SK-N-MC (cell line): ENCODE measurements at regions not wholly inside any gene's neighbourhood (a gene's known extent, or its start where the extent isn't known, plus 50 kb on each side); places are given as distances from the start of the nearest gene placed in this dataset.

ENCODE experiments used
- DNase-seq: peaks from one replicate; pipeline ENCODE4 v3.0.0-alpha.2; 2011; ENCODE audit warnings: low read depth, low spot score
- H3K27ac ChIP-seq: fragments of 200-600 bp; sonication (generic); 2 replicates; pipeline ENCODE4 v1.5.1; 2016; ENCODE audit warnings: mixed run types
- H3K36me3 ChIP-seq: fragments of 200-600 bp; sonication (generic); 2 replicates; pipeline ENCODE4 v1.6.1; 2017; ENCODE audit warnings: antibody characterized with exemption, low read length, mixed read lengths; ENCODE audit not compliant: insufficient read depth
- H3K4me3 ChIP-seq: fragments of 200-600 bp; sonication (generic); 2 replicates; pipeline ENCODE4 v1.5.1; 2016
- H3K9ac ChIP-seq: fragments of 200-600 bp; sonication (generic); 2 replicates; pipeline ENCODE4 v1.8.0; 2017; ENCODE audit warnings: mixed run types, mixed read lengths; ENCODE audit not compliant: insufficient read length
- H3K9me3 ChIP-seq: fragments of 200-600 bp; sonication (generic); 2 replicates; pipeline ENCODE4 v1.6.1; 2017; ENCODE audit warnings: low read depth, mild to moderate bottlenecking, antibody characterized with exemption, low read length, moderate library complexity, mixed read lengths
- EZH2 ChIP-seq: fragments of 200-600 bp; sonication (generic); IDR thresholded peaks from one replicate; pipeline ENCODE4 v1.6.1; 2017; ENCODE audit warnings: antibody characterized with exemption
- FOXP2 ChIP-seq: optimal IDR thresholded peaks from 2 replicates; pipeline ENCODE3; 2011; ENCODE audit warnings: mild to moderate bottlenecking, moderate library complexity; ENCODE audit not compliant: insufficient read depth; ENCODE audit errors: extremely low read length, control extremely low read depth
- POLR2AphosphoS5 ChIP-seq: IDR thresholded peaks from 2 replicates; pipeline ENCODE4 v1.6.1; 2012; ENCODE audit warnings: mild to moderate bottlenecking, low read depth, low read length, borderline replicate concordance

DNA sequence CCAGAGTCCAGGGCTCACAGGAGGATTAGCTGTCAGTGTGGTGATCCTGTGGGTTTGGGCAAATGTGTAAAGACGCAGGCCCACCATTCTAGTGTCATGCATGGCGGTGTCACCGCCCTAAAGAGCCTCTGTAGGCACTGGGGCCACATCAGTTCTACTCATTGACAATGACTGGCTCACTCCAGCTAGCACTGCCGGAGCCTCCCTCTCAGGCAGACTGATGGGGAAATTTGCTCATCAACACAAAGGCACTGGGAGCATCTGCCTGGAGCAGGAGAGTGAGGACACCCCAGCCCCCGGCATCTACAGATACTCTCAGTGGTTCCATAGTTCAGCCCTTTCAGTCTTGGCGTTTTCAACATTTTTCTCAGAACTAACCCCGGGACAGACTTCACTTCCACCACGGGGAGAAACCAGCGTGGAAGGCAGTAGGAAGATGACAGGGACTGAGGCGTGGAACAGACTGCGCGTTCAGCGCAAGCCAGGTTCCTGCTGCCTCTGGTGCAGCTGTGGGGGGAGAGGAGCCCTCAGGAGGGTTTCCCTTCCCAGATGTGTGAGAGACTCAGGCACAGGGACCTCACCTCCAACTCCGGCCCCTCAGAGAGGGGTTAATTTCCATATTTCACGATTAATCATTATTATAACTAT, 256.6 kb downstream of the RBFOX3 start:
- no peak for DNase-seq
- Histone ChIP-seq H3K27ac (no peak overlapping the region), H3K9ac (no peak overlapping the region), H3K9me3 (no peaks in the 10 kb centered on the region), H3K4me3 (no peak overlapping the region), H3K36me3 (no peaks in the 10 kb centered on the region)
- no peak for TF ChIP-seq POLR2AphosphoS5
- no peak for TF ChIP-seq FOXP2
- TF ChIP-seq EZH2 = no peak

DNA sequence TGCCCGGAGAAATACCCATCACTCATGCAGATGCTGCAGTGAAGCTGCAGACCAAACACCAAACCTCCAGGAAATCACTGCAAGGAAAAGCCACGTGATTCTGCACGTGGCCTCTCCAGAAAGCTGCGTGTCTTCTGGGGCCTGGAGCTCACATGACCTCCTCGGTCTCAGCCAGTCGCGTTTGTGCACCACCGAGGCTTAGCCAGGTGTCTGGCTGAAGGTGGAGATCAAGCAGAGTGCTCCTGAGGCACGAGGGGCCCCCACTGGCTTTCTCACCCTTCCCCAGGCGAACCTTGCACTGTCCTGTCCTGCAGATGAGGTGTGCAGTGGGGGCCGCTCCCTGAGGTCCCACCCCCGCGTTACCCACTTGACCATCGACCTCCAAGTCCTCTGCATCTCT, 257.3 kb downstream of the RBFOX3 start:
- no peaks in the 10 kb centered on the region for H3K9me3 ChIP-seq
- no peak for DNase-seq
- H3K27ac ChIP-seq = no peak overlapping the region

DNA sequence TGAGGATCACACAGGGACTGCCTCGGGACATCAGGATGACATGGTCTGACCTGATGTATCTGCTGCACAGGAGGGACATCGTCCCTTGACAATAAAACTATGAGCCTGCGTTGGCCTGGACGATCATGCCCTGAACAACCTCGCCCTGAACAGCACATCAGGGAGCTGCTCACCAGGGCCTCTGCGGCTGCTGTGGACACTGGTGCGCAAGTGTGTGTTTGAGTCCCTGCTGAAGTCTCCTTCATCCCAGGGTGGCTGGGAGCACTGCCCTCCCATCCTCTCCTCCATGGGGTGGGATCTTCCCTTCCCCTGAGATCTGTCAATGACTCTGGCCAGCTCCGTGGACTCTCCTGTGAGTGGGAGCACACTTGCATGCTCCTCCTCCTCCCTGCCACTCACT, 257.8 kb downstream of the RBFOX3 start:
- Histone ChIP-seq H3K4me3 (no peak overlapping the region), H3K36me3 (no peaks in the 10 kb centered on the region), H3K9me3 (no peaks in the 10 kb centered on the region), H3K27ac (no peak overlapping the region), H3K9ac (no peak overlapping the region)
- DNase-seq = no peak
- TF ChIP-seq EZH2 (no peak), FOXP2 (no peak), POLR2AphosphoS5 (no peak)

More for the DNA sequence above, 257.3 kb downstream of the RBFOX3 start:
- no peak overlapping the region for H3K4me3 ChIP-seq
- no peak overlapping the region for H3K9ac ChIP-seq
- H3K36me3 ChIP-seq = no peaks in the 10 kb centered on the region
- TF ChIP-seq FOXP2 (no peak), POLR2AphosphoS5 (no peak), EZH2 (no peak)

DNA sequence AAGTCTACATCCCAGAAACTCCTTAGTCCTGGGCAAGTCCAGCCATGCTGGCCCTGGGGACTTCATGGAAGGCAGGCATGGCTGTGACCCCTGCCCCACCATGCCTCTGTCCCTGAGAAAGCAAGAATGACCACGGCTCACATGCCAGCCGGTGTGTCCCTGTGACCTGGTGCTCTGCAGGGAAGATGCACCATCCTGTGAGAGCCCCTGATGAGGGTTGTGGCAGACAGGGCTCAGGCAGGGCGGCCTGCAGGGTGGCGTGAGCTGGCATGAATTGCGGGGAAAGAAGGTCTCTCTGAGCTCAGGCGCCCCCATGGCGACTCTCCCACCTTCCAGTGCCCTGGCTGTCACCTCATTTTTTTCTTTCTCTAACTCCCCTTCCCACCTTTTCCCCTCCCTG, 260.3 kb downstream of the RBFOX3 start:
- no peak for TF ChIP-seq EZH2
- no peak for TF ChIP-seq FOXP2
- TF ChIP-seq POLR2AphosphoS5 = no peak
- Histone ChIP-seq H3K4me3 (no peak overlapping the region), H3K9me3 (no peaks in the 10 kb centered on the region), H3K9ac (no peak overlapping the region), H3K36me3 (no peaks in the 10 kb centered on the region), H3K27ac (no peak overlapping the region)
- no peak for DNase-seq

DNA sequence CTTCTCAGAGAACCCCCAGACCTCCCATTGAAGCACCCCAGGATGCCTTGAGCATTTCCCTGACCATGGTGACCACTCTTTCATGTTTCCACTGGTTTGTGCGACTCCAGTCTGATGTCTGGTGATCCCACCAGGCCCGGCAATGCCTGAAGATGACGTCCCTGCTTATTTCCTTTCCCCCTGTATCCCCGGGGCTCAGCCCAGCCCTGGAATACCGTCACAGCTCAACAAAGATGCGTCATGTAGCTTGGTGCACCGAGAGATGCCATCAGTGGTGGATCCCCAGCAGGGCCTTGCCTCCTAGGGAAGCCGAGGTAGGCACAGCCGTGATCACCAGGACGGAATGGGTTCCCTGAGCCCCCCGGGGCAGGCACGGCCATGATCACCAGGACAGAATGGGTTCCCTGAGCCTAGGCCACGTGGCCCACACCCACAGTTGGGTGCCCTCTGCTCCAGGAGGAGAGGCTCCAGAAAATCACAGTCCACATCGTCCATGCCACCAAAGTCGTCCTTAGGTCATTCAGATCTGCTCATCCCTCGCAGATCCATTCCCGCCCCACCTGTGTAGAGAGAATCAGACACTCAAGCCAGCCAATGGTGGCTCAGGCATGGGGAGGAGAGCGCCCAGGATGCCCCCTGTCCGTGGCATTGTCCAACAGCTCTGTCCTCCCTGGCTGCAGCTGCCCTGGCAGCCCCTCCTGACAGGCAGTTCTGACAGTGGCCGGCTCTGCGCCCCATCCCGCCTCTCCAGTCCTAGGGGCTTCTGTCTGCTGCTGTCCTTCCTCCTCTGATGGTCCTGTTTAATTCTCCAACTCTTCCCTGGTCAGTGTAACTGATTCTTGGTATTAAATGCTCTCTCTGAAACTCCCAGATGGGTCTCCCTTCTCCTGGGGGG, 261.1 kb downstream of the RBFOX3 start:
- H3K27ac ChIP-seq = no peak overlapping the region
- H3K9ac ChIP-seq = no peak overlapping the region
- H3K4me3 ChIP-seq = no peak overlapping the region
- no peaks in the 10 kb centered on the region for H3K9me3 ChIP-seq
- TF ChIP-seq EZH2 = peak; percentile 58
- TF ChIP-seq POLR2AphosphoS5 = no peak
- no peak for DNase-seq
- no peaks in the 10 kb centered on the region for H3K36me3 ChIP-seq

DNA sequence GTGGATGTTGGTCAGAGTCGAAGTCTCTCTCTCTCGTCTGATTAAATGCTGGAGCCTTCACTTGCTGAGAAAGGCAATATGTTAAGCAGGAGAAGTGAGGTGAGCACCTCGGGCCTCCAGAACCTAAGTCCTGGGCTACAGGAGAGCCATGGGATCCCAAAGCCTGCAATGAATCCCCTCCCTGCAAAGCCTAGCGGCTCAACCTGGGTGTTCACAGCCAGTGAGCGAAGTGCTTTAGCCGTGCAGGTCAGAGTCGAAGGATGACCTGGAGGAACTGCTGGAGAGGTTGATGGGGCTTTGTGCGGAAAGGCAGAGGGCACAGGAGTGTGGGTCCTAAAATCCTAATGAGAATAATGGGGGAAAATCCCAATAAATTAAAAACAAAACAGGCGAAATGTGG, 267.8 kb downstream of the ENGASE start:
- Histone ChIP-seq H3K9ac (no peak overlapping the region), H3K4me3 (no peak overlapping the region), H3K36me3 (no peaks in the 10 kb centered on the region), H3K9me3 (no peaks in the 10 kb centered on the region), H3K27ac (no peak overlapping the region)
- TF ChIP-seq POLR2AphosphoS5 = no peak
- no peak for TF ChIP-seq EZH2
- no peak for TF ChIP-seq FOXP2
- DNase-seq = no peak

DNA sequence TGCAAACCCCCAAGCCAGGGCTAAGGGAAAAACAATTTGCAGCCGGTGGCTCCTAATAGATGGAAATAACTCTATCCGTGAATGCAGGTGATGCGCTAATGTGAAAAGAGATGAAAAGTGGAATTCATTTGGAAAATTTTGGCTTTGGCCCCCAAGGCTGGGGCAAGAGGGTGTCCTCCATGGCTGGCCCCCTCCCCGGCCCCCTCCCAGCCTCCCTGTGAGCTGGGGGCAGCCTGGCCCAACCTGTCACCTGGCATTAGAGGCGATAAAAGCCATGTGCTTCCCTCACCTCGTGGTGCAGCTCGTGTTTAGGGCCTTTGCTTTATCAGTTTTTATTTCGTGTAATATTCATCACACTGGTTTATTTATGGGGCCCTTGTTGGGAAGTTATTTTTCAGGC, 267.2 kb downstream of the ENGASE start:
- Histone ChIP-seq H3K36me3 (no peaks in the 10 kb centered on the region), H3K9me3 (no peaks in the 10 kb centered on the region), H3K27ac (no peak overlapping the region), H3K9ac (no peak overlapping the region), H3K4me3 (no peak overlapping the region)
- TF ChIP-seq POLR2AphosphoS5 = no peak
- TF ChIP-seq FOXP2 = no peak
- no peak for TF ChIP-seq EZH2
- no peak for DNase-seq

DNA sequence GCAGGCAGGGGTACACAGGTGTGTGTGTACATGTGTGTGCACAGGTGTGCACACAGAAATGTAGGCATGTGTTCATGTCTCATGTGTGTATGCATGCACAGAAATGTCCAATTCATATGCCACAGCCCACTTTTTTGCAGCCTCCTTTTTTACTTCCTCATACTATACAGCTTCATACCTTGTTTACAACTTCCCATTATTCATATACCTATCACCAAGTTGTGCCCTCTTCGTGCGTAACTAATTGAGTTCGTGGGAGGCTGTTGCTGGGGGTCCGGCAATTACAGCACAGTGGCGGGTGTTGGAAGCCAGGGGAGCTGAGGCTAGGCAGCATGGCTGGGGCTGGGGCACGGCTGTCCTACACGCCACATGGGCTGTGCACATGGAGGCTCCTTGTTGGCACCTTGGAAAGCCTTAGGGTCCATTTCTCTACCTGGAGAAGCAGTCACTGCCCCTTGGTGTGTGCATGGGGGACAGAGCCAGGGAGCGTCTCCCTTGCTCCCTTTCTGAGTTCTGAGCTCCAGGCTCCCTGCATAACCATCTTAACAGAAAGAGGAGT, 266.7 kb downstream of the ENGASE start:
- no peak overlapping the region for H3K9ac ChIP-seq
- H3K9me3 ChIP-seq = no peaks in the 10 kb centered on the region
- no peaks in the 10 kb centered on the region for H3K36me3 ChIP-seq
- no peak for DNase-seq
- no peak overlapping the region for H3K4me3 ChIP-seq
- no peak for TF ChIP-seq FOXP2
- TF ChIP-seq EZH2 = no peak
- no peak for TF ChIP-seq POLR2AphosphoS5
- no peak overlapping the region for H3K27ac ChIP-seq
